Keratinocyte (primary cell): ENCODE measurements at regions not wholly inside any gene's neighbourhood (a gene's known extent, or its start where the extent isn't known, plus 50 kb on each side); places are given as distances from the start of the nearest gene placed in this dataset.

Experiments
- DNase-seq: peaks from one replicate; pipeline ENCODE4 v3.0.0-alpha.2; 2011; ENCODE audit warnings: low read depth, missing footprints, low spot score
- FAIRE-seq: peaks from 2 replicates; lab custom pipeline; 2011; peaks lifted over from hg19 to GRCh38; lab: Jason Lieb, UNC
- H2AFZ ChIP-seq: 2 replicates; pipeline ENCODE4 v1.6.0; 2012; ENCODE audit warnings: low read length, control low read depth, inconsistent platforms; ENCODE audit not compliant: control insufficient read depth
- H3K27ac ChIP-seq: 2 replicates; pipeline ENCODE4 v1.5.1; 2011; ENCODE audit warnings: low read length; ENCODE audit not compliant: control insufficient read depth, insufficient read depth
- H3K27me3 ChIP-seq: 3 replicates; pipeline ENCODE4 v1.6.0; 2011; ENCODE audit warnings: low read length; ENCODE audit not compliant: control insufficient read depth, insufficient read depth; ENCODE audit errors: extremely low read depth
- H3K36me3 ChIP-seq, 2 experiments: 2 replicates in 1 of 2; 3 replicates in 1 of 2; pipeline ENCODE4 v1.5.1; 2011; ENCODE audit warnings: low read length in 2 of 2, mild to moderate bottlenecking in 1 of 2; ENCODE audit not compliant: control insufficient read depth in 2 of 2, insufficient read depth in 2 of 2; ENCODE audit errors: extremely low read depth in 1 of 2
- H3K4me1 ChIP-seq: 3 replicates; pipeline ENCODE4 v1.5.1; 2011; ENCODE audit warnings: low read length; ENCODE audit not compliant: control insufficient read depth, insufficient read depth; ENCODE audit errors: extremely low read depth
- H3K4me2 ChIP-seq: 3 replicates; pipeline ENCODE4 v1.6.0; 2011; ENCODE audit warnings: low read depth, low read length; ENCODE audit not compliant: control insufficient read depth, insufficient read depth; ENCODE audit errors: extremely low read depth
- H3K4me3 ChIP-seq, 3 experiments: fragments of 200-600 bp in 1 of 3; sonication (generic) in 1 of 3; 2 replicates in 2 of 3; 3 replicates in 1 of 3; pipeline ENCODE4 v1.5.1; 2011 to 2016; ENCODE audit warnings: low read length in 3 of 3, mild to moderate bottlenecking in 3 of 3, control low read depth in 2 of 3, inconsistent platforms in 1 of 3, low read depth in 1 of 3, mixed read lengths in 1 of 3, mixed run types in 1 of 3, moderate library complexity in 1 of 3; ENCODE audit not compliant: control insufficient read depth in 2 of 3, insufficient read depth in 2 of 3; ENCODE audit errors: extremely low read depth in 1 of 3
- H3K79me2 ChIP-seq: 2 replicates; pipeline ENCODE4 v1.6.0; 2012; ENCODE audit warnings: low read length; ENCODE audit not compliant: control insufficient read depth, insufficient read depth
- H3K9ac ChIP-seq: 3 replicates; pipeline ENCODE4 v1.6.0; 2011; ENCODE audit warnings: low read length; ENCODE audit not compliant: control insufficient read depth, insufficient read depth; ENCODE audit errors: extremely low read depth
- H3K9me1 ChIP-seq: 3 replicates; pipeline ENCODE4 v1.6.0; 2011; ENCODE audit warnings: low read length; ENCODE audit not compliant: control insufficient read depth, insufficient read depth; ENCODE audit errors: extremely low read depth
- H3K9me3 ChIP-seq: 2 replicates; pipeline ENCODE4 v1.5.1; 2012; ENCODE audit warnings: low read depth, low read length; ENCODE audit not compliant: control insufficient read depth
- H4K20me1 ChIP-seq: 3 replicates; pipeline ENCODE4 v1.6.0; 2011; ENCODE audit warnings: low read length; ENCODE audit not compliant: control insufficient read depth, insufficient read depth; ENCODE audit errors: extremely low read depth
- EZH2 ChIP-seq: IDR thresholded peaks from one replicate; pipeline ENCODE4 v1.6.1; 2012; ENCODE audit warnings: inconsistent platforms, mild to moderate bottlenecking, low read length, moderate library complexity
- dilution Hi-C: fragments of 300-500 bp; cut with MboI; formaldehyde crosslinking; loops from one replicate; pipeline ENCODE4 v1.7.0; 2020; ENCODE audit warnings: low sequenced_read_pairs; ENCODE audit not compliant: extremely low pct_ligation_motif_present
- TF ChIP-seq, protein P1 (sequence below), 3 experiments: IDR thresholded peaks in 1 of 3; conservative IDR thresholded peaks in 1 of 3; optimal IDR thresholded peaks in 1 of 3; 2 replicates in 2 of 3; 3 replicates in 1 of 3; pipeline versions ENCODE3 to v1.5.1; 2011; ENCODE audit warnings: low read length in 3 of 3, mild to moderate bottlenecking in 3 of 3, moderate library complexity in 2 of 3, control low read depth in 1 of 3, inconsistent platforms in 1 of 3; ENCODE audit not compliant: insufficient read depth in 2 of 3; ENCODE audit errors: extremely low read depth in 1 of 3

DNA sequence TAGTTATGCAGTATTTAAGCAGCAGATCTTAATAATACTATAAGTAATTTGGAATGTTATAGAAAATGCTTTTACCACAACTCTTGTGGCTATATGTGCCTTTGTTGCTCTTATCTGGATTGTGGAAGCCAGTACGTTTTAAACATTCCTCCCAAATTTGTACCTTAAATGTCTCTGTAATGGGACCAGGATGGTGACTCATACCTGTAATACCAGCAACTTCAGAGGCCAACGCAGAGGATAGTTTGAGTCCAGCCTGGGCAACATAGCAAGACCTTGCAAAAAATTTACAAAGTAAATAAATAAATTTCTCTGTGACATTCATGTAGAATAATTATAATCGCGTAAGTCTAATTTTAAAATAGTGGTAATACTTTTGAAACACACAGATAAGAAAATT is 283.1 kb downstream of the POM121L12 start:
- Histone ChIP-seq H3K36me3 (no peaks in the 10 kb centered on the region), H3K4me1 (no peaks in the 10 kb centered on the region), H3K9ac (no peak overlapping the region), H3K79me2 (no peaks in the 10 kb centered on the region), H3K27me3 (no peaks in the 10 kb centered on the region), H3K27ac (no peak overlapping the region), H3K4me2 (no peak overlapping the region), H3K4me3 (no peak overlapping the region), H3K9me3 (no peaks in the 10 kb centered on the region), H2AFZ (no peak overlapping the region), H3K9me1 (no peaks in the 10 kb centered on the region), H4K20me1 (no peaks in the 10 kb centered on the region)
- TF ChIP-seq EZH2, result no peak
- TF ChIP-seq, protein P1, sequence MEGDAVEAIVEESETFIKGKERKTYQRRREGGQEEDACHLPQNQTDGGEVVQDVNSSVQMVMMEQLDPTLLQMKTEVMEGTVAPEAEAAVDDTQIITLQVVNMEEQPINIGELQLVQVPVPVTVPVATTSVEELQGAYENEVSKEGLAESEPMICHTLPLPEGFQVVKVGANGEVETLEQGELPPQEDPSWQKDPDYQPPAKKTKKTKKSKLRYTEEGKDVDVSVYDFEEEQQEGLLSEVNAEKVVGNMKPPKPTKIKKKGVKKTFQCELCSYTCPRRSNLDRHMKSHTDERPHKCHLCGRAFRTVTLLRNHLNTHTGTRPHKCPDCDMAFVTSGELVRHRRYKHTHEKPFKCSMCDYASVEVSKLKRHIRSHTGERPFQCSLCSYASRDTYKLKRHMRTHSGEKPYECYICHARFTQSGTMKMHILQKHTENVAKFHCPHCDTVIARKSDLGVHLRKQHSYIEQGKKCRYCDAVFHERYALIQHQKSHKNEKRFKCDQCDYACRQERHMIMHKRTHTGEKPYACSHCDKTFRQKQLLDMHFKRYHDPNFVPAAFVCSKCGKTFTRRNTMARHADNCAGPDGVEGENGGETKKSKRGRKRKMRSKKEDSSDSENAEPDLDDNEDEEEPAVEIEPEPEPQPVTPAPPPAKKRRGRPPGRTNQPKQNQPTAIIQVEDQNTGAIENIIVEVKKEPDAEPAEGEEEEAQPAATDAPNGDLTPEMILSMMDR (optimal IDR thresholded peaks at IDR 0.05 in 1 of 3, IDR thresholded peaks at IDR 0.05 in 1 of 3, conservative IDR thresholded peaks at IDR 0.05 in 1 of 3; ENCODE audit: extremely low read depth in 1 of 3, insufficient read depth in 2 of 3, low read length in 3 of 3), result no peak
- dilution Hi-C loops, result no loop called here
- FAIRE-seq, result no peak
- no peak for DNase-seq

DNA sequence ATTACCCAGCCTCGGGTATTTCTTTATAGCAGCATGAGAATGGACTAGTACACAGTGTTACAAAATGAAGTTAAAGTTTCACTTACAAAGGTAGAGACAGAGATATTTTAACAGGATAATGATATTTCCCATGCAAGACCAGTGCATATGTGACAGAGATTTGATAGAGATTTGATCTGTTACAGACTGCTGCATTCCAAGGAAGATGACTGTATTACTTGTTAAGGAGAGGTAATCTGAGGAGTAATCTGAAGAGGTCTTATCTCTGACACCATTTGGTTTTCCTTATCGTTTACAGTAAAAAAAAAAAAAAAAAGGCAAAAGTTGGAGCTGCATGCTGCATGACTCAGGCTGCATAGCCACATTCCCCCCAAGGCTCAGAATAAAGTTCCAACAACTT is 289.6 kb downstream of the POM121L12 start:
- no peaks in the 10 kb centered on the region for H3K9me1 ChIP-seq
- H4K20me1 ChIP-seq, result no peaks in the 10 kb centered on the region
- no peak overlapping the region for H3K9ac ChIP-seq
- no peaks in the 10 kb centered on the region for H3K4me1 ChIP-seq
- FAIRE-seq (no peak), DNase-seq (no peak)
- TF ChIP-seq, protein P1 (optimal IDR thresholded peaks at IDR 0.05 in 1 of 3, IDR thresholded peaks at IDR 0.05 in 1 of 3, conservative IDR thresholded peaks at IDR 0.05 in 1 of 3; ENCODE audit: extremely low read depth in 1 of 3, insufficient read depth in 2 of 3, low read length in 3 of 3), result no peak
- TF ChIP-seq EZH2, result no peak
- no peaks in the 10 kb centered on the region for H3K27me3 ChIP-seq
- no peaks in the 10 kb centered on the region for H3K36me3 ChIP-seq
- H3K9me3 ChIP-seq, result no peaks in the 10 kb centered on the region
- H3K79me2 ChIP-seq, result no peaks in the 10 kb centered on the region
- H3K27ac ChIP-seq, result no peak overlapping the region
- no peak overlapping the region for H3K4me2 ChIP-seq
- H3K4me3 ChIP-seq, result no peak overlapping the region
- no peak overlapping the region for H2AFZ ChIP-seq
- dilution Hi-C loops, result no loop called here
